ENCODE measurements at regions not wholly inside any gene's neighbourhood (a gene's known extent, or its start where the extent isn't known, plus 50 kb on each side); places are given as distances from the start of the nearest gene placed in this dataset.

GRCh38 chr7:28891192-28891875, 66.8 kb downstream of the TRIL start:
- TF ChIP-seq CTCF (IDR thresholded peaks at IDR 0.05) (no peak), POLR2AphosphoS5 (IDR thresholded peaks at IDR 0.05) (no peak), EP300 (IDR thresholded peaks at IDR 0.05) (no peak)
